Skeletal muscle cell (primary cell): ENCODE measurements at regions not wholly inside any gene's neighbourhood (a gene's known extent, or its start where the extent isn't known, plus 50 kb on each side); places are given as distances from the start of the nearest gene placed in this dataset.
"Not testable (repeated sequence)": the region's sequence is repeated elsewhere in the genome, so short reads cannot be mapped to it uniquely, and the experiment has no call there.

ENCODE experiments used
- DNase-seq: peaks from one replicate; pipeline ENCODE4 v3.0.0-alpha.2; 2010; ENCODE audit warnings: low read depth
- H3K4me3 ChIP-seq: 2 replicates; pipeline ENCODE4 v1.5.1; 2011; ENCODE audit warnings: low read depth, mild to moderate bottlenecking, control low read depth, low read length, moderate library complexity

DNA sequence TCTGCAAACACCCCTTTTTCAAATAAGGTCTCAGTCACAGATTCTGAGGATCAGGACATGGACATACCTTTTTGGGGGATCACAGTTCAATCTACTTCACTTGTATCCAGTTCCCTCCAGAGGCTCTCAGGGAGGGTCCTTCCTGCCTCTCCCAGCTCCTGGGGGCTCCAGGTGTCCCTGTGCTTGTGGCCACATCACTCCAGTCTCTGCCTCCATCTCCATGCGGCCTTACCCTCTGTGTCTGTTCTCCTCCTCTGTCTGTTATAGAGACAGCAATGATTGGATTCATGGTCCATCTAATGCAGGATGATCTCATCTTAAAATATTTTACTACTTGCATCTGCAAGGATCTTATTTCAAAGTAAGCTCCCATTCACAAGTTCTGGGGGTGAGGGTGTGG, 269.6 kb downstream of the ASMT start:
- DNase-seq = no peak
- no peak overlapping the region for H3K4me3 ChIP-seq

DNA sequence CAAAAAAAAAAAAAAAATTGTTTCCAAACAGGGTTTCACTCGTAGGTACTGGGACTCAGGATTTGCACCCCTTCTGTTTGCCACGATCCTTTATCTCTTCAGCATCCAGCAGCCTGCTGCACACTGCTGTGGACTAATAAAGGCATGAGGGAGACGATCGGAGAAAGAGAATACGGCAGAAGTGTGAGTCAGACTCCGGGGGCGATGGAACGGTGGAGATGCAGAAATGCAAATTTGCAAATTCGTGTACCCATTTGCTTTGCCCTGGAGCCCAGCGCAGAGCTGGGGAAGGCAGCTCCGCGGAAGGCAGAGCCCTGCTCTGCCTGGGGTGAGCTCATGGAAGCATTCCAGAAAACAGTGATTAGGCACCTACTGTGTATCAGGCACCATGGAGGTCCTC, 270.3 kb downstream of the ASMT start:
- no peak for DNase-seq
- no peak overlapping the region for H3K4me3 ChIP-seq

DNA sequence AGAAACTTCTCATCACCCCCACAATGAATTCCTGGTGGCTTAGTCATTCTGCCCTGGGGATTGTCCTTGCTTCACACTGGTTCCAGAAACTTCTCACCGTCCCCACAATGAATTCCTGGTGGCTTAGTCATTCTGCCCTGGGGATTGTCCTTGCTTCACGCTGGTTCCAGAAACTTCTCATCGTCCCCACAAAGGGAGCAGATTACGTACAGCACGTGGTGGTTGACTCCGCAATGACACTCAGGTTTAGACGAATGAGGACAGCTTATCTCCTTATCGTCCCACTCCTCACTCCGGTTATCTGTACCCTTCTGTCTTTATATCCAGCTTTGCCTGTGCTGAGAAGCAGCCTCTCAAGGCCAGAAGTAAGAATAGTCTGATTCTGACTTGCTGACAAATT, 273.4 kb downstream of the ASMT start:
- not testable (repeated sequence) for H3K4me3 ChIP-seq, DNase-seq

DNA sequence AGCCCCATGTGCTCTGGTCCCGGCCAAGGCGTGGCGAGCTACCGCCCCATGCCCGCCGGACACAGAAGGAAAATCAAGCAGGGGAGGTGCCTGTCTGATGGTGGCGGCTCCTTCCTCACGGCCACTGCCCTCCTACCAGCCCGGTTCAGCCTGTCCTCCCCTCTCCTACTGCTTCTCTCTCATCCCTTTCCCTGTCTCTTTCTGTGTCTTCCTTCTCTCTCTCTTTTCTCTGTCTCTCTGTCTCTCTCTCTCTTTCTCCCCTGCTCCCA, 279.1 kb downstream of the ASMT start:
- no peak overlapping the region for H3K4me3 ChIP-seq
- no peak for DNase-seq

DNA sequence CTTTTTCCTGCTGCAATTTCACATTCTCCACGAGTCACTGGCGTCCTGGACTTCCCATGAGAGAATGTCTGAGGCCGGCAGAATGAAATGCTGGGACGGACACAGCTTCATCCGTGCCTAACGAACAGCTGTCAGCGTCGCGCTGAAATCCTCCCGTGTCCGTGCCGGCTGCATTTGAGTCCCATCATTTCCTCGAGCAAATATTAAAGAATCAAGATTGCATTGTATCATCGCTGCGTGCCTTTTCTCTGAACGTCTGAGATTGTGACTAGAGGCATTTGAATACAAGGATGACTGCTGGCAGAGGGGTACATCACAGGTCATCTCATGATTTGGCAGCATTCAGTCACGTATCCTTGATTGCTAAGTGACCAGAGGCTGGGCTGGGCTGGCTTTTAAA, 279.9 kb downstream of the ASMT start:
- H3K4me3 ChIP-seq = no peak overlapping the region
- DNase-seq = no peak

DNA sequence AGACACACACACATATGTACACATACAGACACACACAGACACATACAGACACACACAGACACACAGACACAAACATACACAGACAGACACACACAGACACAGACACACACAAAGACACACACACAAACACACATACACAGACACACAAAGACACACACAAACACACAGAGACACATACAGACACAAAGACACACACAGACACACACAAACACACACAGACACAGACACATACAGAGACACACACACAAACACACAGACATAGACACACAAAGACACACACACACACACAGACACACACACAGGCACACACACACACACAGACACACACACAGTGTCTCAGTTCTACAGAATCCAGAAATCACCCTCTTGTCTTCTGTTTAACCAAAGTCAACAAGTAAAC, 280.7 kb downstream of the ASMT start:
- no peak for DNase-seq
- no peak overlapping the region for H3K4me3 ChIP-seq

DNA sequence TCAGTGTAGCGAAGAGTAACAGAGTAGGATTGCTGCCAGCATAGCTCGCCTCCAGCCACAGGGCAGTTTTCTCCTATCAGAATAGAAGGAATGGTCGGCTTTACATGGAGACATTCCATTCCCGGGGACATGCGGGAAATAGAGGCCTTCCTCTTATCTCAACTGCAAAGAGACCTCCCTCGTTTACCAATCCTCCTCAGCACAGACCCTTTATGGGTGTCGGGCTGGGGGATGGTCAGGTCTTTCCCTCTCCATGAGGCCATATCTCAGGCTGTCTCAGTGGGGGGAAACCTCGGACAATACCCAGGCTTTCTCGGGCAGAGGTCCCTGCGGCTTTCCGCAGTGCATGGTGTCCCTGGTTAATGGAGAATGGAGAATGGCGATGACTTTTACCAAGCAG, 285.0 kb downstream of the ASMT start:
- no peak overlapping the region for H3K4me3 ChIP-seq
- no peak for DNase-seq

DNA sequence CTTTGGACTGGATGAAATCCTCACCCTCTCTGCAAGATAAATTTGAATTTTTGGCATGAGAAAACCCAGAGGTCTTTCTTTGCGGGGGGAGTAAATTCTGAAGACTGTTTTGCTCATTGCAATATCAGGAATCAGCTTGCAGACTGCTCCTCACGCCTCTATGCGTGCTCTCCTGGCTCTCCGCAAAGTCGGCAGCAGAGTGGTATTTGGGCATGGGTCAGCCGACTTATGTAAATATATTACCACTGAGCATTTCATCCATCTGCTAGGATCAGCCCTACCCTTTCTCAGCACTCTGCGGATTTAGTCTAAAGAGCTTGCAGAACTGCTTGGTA, 288.0 kb downstream of the ASMT start:
- H3K4me3 ChIP-seq = no peak overlapping the region
- DNase-seq = no peak

DNA sequence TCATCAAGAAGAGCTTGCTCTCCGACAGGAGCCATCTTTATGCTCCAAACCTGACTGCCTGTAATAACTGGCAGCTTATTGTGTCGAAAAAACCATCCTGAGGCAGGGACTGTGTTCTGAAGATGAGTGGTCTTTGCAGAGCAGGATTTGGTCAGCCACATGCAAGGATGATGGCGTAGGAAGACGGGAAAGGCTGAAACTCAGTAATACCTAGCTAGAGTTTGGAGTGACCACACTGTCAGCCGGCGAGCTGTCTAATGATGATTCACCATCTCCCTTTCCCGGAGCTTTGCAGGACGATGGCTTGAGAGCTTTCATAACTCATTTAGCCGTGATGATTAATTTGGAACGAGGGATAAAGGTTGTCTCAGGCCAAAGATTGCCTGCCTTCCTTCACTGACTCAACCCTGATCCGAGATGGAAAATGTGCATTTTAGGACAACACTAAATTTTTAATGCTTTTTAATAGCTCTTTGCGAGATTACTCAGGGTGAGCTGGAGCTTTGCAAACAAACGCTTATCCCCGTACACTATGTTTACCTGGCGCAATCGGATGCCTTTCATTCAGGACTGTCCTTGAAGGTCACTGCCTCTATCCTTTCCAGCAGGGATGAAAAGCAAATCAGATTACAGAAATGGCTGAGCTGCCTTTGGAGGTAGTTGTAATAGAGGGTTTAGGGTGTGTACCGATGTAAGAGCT, 288.5 kb downstream of the ASMT start:
- DNase-seq = peak; percentile 31
- H3K4me3 ChIP-seq = no peak overlapping the region

DNA sequence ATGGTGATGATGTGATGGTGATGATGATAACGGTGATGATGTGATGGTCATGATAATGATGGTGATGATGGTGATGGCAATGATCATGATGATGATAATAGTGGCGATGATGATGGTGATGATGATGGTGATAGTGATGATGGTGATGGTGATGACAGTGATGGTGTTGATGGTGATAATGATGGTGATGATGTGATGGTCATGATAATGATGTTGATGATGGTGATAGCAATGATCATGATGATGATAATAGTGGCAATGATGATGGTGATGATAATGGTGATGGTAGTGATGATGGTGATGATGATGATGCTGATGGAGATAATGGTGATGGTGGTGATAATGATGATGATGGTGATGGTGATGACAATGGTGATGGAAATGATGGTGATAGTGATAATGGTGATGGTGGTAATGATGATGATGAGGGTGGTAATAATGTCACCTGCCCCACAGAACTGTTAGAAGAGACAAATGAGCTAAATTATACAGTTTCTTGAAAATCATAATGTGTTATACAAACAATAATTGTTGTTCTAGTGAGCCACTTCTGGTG, 289.9 kb downstream of the ASMT start:
- DNase-seq = no peak
- no peak overlapping the region for H3K4me3 ChIP-seq

DNA sequence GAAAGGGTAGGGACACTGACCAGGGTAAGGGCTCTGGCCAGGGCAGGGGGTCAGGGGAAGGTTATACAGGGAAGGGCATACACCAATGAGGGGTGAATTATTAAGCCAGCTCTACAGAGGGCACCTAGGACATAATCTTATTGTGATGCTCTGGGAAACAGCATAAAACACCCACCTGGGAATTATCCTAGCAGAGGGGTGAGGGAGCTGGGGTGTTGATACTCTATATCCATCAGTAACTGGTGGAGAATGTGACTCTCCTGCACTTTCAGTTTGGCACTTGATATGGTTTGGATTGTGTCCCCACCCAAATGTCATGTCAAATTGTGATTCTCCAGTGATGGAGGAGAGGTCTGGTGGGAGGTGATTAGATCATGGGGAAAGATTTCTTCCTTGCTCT, 291.2 kb downstream of the ASMT start:
- H3K4me3 ChIP-seq = no peak overlapping the region
- no peak for DNase-seq

DNA sequence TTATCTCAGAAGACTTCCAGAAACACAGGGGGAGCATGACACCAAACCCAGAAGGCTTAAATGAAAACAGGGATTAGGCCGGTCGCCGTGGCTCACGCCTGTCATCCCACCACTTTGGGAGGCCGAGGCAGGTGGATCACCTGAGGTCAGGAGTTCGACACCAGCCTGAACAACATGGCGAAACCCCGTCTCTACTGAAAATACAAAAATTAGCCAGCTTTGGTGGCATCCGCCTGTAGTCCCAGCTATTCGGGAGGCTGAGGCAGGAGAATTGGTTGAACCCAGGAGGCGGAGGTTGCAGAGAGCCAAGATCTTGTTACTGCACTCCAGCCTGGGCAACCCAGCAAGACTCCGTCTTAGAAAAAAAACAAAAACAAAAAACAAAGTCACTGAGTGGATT, 294.1 kb downstream of the ASMT start:
- not testable (repeated sequence) for DNase-seq, H3K4me3 ChIP-seq

DNA sequence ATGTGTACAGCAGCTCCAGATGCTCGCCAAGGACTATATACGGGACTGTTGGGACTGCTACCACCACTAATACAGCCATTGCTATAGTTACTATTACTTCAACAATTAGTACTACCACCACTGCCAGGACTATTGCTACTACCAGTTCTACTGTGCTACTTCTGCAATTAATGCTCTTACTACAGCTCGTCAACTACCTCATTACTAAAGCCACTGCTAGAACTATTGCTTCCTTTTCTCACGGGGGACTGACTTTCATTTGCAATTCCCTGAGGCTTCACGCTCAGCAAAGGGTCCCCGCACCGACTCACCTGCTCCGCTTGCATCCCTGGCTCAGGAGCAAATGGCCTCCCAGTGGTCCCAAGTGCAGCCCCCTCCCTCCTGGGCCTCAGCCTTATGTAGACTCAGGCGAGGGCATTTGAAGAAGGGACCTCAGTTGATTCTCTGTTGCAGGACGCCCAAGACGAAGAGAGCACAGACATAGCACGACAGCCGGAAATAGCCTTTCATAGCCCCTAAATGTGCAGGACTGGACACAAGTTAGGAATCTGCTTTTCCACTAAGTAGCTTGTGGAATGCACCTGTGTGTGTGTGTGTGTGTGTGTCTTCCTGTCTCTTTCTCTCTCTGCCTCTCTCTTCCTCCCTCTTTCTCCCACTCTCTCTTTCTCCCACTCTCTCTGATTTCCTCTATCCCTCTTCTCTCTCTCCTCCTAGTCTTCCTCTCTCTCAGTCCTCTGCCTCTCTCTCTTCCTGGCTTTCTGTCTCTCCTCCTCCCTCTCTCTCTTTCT, 294.8 kb downstream of the ASMT start:
- H3K4me3 ChIP-seq = no peak overlapping the region
- no peak for DNase-seq

DNA sequence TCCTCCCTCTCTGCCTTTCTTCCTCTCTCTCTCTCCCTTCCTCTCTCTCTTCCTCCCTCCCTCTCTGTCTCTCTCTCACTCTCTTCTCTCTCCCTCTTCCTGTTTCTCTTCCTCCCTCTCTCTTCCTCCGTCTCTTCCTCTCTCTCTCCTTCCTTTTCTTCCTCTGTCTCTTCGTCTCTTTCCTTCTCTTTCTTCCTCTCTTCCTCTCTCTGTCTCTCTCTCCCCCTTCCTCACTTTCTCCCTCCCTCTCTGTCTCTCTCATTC, 295.3 kb downstream of the ASMT start:
- no peak for DNase-seq
- no peak overlapping the region for H3K4me3 ChIP-seq

DNA sequence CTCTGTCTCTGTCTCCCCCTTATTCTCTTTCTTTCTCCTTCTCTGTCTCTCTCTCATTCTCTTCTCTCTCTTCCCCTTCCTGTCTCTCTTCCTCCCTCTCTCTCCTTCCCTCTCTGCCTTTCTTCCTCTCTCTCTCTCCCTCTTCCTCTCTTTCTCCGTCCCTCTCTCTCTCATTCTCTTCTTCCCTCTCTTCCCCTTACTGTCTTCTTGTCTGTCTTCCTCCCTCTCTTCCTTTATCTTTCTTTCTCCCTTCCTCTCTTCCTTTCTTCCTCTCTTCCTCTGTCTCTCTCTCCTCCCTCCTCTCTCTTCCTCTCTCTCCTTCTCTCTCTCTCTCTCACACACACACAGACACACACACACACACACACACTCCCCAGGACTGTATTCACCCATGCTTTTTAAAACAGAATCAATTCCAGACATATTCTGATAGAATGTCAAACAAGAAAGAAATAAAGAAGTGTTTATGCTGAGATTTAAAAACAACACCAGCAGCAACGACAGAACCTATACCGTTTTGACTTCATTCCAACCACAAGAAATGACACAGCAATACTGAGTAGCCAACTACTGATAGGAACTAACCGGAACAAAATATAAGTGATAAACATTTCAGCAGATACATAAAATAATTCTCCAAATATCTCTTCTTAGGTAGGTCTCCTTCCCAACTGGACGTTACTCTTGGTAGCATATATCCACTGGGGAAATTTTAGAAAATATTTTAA, 296.7 kb downstream of the ASMT start:
- no peak overlapping the region for H3K4me3 ChIP-seq
- DNase-seq = no peak

DNA sequence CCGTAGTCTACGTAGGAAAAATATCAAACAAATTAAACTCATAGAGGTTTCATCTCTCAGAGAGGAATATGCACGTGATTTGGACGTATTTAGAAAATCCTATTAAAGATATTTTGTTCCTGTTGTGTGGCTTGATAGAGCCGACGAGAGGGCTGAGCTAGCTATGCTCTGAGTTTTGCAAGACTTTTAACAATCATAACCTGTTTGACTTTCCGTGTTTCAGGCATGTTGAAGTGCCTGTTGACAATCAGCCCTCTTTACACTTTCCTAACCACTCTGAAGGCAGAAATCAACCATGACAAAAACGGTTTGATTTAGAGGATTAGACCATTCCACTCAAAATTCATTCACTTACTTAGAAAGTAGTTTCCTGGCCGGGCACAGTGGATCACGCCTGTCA, 297.3 kb downstream of the ASMT start:
- no peak for DNase-seq
- no peak overlapping the region for H3K4me3 ChIP-seq

DNA sequence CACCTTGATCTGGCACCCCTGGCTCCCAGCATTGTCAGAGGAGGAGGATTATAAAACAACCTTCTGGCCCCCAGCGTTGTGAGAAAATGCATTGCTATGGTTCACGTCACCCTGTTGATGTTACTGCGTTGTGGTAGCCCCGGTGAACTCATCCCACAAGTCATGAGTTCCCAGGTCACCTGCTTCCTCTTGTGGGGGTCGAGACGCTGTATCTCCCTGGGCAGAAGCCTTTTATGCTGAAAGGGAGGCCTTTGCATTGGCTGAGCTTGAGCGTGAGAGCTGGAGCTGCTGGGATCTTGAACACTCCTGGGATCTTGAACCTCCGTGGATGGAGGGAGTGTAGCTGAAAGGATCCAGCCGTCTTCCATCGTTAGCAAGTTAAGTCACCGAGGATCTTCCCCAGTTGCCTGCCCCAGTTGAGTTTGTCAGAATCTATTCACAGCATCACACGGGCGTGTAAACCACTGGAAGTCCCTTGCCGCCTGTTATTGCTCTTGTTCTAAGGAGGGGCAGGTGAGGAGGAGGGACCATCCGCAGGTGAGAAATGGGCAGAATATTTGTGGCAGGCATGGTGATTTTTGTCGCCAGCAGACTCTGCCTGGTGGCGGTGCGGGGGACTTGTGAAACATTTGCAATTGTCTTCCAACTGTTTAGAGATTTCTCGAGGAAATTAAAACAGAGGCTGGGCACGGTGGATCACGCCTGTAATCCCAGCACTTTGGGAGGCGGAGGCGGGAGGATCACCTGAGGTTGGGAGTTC, 299.9 kb downstream of the ASMT start:
- no peak for DNase-seq
- no peak overlapping the region for H3K4me3 ChIP-seq

DNA sequence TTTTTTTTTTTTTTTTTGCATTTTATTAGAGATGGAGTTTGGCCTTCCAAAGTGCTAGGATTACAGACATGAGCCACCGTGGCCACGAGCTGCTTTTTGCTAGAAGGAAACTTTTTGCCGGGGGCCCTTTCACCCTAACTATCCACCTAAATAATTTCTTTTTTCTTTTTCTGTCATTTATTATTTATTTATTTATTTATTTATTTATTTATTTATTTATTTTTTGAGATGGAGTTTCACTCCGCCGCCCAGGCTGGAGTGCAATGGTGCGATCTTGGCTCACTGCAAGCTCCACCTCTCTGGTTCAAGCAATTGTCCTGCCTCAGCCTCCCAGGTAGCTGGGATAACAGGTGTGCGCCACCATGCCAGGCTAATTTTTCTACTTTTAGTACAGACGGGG, 303.9 kb downstream of the ASMT start:
- no peak overlapping the region for H3K4me3 ChIP-seq
- DNase-seq = no peak

DNA sequence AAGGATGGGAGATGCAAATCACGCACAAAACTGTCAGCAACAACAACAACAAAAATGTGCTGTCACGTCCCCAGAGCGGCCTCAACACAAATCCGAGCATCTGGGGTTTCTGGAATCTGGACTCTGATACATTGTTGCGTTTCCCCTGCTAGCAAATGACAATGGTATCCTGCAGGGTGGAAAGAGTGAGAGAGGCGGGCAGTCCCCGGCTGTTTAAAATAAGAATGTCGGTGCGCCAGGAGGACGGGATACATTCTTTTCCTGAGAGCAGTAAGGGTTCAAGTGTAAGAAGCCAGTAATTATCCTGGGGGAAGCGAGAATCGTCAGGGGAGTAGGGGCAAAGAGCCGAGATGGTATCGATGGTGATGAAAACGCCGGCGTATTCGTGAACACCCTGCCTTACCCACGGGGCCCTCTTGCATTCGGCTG, 310.2 kb downstream of the ASMT start:
- no peak for DNase-seq
- H3K4me3 ChIP-seq = no peak overlapping the region

DNA sequence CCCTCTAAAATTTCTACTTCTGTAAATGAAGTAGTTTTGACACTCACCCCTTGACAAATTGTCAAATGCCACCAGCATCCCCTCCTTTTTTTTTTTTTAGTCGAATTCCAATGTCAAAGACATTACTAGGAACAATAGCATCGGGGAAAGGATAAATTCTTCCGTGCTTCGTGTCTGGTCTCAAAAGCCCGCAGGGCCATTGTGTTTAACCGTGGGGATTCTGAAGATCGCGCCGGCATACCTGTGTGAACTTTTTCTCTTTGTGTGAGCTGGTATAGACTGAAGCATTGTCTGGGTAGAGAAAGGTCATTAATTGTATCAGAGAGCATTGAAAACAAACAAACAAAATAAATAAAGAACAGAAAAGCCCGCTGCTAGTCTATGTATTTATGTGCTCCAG, 313.9 kb downstream of the ASMT start:
- no peak for DNase-seq

More for the DNA sequence above, 313.9 kb downstream of the ASMT start:
- H3K4me3 ChIP-seq = no peak overlapping the region
